ENCODE measurements at regions not wholly inside any gene's neighbourhood (a gene's known extent, or its start where the extent isn't known, plus 50 kb on each side); places are given as distances from the start of the nearest gene placed in this dataset.

GRCh38 chr2:2694746-2695145, 363.7 kb upstream of the MYT1L start:
- TF ChIP-seq, protein P1, sequence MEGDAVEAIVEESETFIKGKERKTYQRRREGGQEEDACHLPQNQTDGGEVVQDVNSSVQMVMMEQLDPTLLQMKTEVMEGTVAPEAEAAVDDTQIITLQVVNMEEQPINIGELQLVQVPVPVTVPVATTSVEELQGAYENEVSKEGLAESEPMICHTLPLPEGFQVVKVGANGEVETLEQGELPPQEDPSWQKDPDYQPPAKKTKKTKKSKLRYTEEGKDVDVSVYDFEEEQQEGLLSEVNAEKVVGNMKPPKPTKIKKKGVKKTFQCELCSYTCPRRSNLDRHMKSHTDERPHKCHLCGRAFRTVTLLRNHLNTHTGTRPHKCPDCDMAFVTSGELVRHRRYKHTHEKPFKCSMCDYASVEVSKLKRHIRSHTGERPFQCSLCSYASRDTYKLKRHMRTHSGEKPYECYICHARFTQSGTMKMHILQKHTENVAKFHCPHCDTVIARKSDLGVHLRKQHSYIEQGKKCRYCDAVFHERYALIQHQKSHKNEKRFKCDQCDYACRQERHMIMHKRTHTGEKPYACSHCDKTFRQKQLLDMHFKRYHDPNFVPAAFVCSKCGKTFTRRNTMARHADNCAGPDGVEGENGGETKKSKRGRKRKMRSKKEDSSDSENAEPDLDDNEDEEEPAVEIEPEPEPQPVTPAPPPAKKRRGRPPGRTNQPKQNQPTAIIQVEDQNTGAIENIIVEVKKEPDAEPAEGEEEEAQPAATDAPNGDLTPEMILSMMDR (IDR thresholded peaks at IDR 0.05): no peak
- no peak for TF ChIP-seq POLR2A (IDR thresholded peaks at IDR 0.05)

Data from right lobe of liver (tissue), 4 donors.